ENCODE measurements at regions not wholly inside any gene's neighbourhood (a gene's known extent, or its start where the extent isn't known, plus 50 kb on each side); places are given as distances from the start of the nearest gene placed in this dataset.
"Not testable (repeated sequence)": the region's sequence is repeated elsewhere in the genome, so short reads cannot be mapped to it uniquely, and the experiment has no call there.

GRCh38 chr5:174533751-174534241 lies 190.6 kb upstream of the MSX2 start:
- Histone ChIP-seq H3K27me3 (no peaks in the 10 kb centered on the region), H3K9me3 (no peaks in the 10 kb centered on the region), H3K36me3 (no peaks in the 10 kb centered on the region), H3K27ac (no peak overlapping the region), H3K4me1 (no peaks in the 10 kb centered on the region), H3K4me3 (no peak overlapping the region)
- no peak for TF ChIP-seq POLR2A (IDR thresholded peaks at IDR 0.05)
- no peak for TF ChIP-seq POLR2AphosphoS5 (IDR thresholded peaks at IDR 0.05)
- no peak for TF ChIP-seq CTCF (IDR thresholded peaks at IDR 0.05)
- intact Hi-C loops (cut with DNase I; ENCODE audit: low total_unique reads): no loop called here
- no peak for DNase-seq (ENCODE audit: low spot score in 2 of 2)

GRCh38 chr5:174535669-174536068 lies 188.7 kb upstream of the MSX2 start:
- no peak for TF ChIP-seq POLR2A (IDR thresholded peaks at IDR 0.05)
- TF ChIP-seq CTCF (IDR thresholded peaks at IDR 0.05): no peak
- TF ChIP-seq POLR2AphosphoS5 (IDR thresholded peaks at IDR 0.05): no peak
- Histone ChIP-seq H3K27ac (no peak overlapping the region), H3K27me3 (no peaks in the 10 kb centered on the region), H3K9me3 (no peaks in the 10 kb centered on the region), H3K4me1 (no peaks in the 10 kb centered on the region), H3K36me3 (no peaks in the 10 kb centered on the region), H3K4me3 (no peak overlapping the region)
- DNase-seq (ENCODE audit: low spot score in 2 of 2): no peak
- intact Hi-C loops (cut with DNase I; ENCODE audit: low total_unique reads): no loop called here

- H3K9me3 ChIP-seq; H3K27ac ChIP-seq; H3K36me3 ChIP-seq; H3K27me3 ChIP-seq; DNase-seq (ENCODE audit: low spot score in 2 of 2); H3K4me3 ChIP-seq; intact Hi-C loops (cut with DNase I; ENCODE audit: low total_unique reads); H3K4me1 ChIP-seq: not testable (repeated sequence)
These were observed 184.6 kb upstream of the MSX2 start for GRCh38 chr5:174539823-174540222.

- no peaks in the 10 kb centered on the region for H3K36me3 ChIP-seq
- intact Hi-C loops (cut with DNase I; ENCODE audit: low total_unique reads): no loop called here
- no peak for TF ChIP-seq POLR2AphosphoS5 (IDR thresholded peaks at IDR 0.05)
- TF ChIP-seq POLR2A (IDR thresholded peaks at IDR 0.05): no peak
- TF ChIP-seq CTCF (IDR thresholded peaks at IDR 0.05): no peak
These were observed 182.3 kb upstream of the MSX2 start for GRCh38 chr5:174542037-174542436.

GRCh38 chr5:174542471-174542870 lies 181.9 kb upstream of the MSX2 start:
- no peaks in the 10 kb centered on the region for H3K27me3 ChIP-seq
- no peak for TF ChIP-seq POLR2A (IDR thresholded peaks at IDR 0.05)
- TF ChIP-seq POLR2AphosphoS5 (IDR thresholded peaks at IDR 0.05): no peak
- no peak for TF ChIP-seq CTCF (IDR thresholded peaks at IDR 0.05)
- no peak overlapping the region for H3K27ac ChIP-seq
- H3K4me1 ChIP-seq: no peaks in the 10 kb centered on the region
- H3K36me3 ChIP-seq: no peaks in the 10 kb centered on the region
- no peak for DNase-seq (ENCODE audit: low spot score in 2 of 2)
- no peaks in the 10 kb centered on the region for H3K9me3 ChIP-seq
- intact Hi-C loops (cut with DNase I; ENCODE audit: low total_unique reads): no loop called here
- H3K4me3 ChIP-seq: no peak overlapping the region

More at GRCh38 chr5:174542037-174542436, 182.3 kb upstream of the MSX2 start:
- no peaks in the 10 kb centered on the region for H3K4me1 ChIP-seq
- DNase-seq (ENCODE audit: low spot score in 2 of 2): no peak
- H3K27me3 ChIP-seq: no peaks in the 10 kb centered on the region
- no peak overlapping the region for H3K27ac ChIP-seq
- no peaks in the 10 kb centered on the region for H3K9me3 ChIP-seq
- H3K4me3 ChIP-seq: no peak overlapping the region

- H3K4me1 ChIP-seq: no peaks in the 10 kb centered on the region
- no peaks in the 10 kb centered on the region for H3K36me3 ChIP-seq
- TF ChIP-seq POLR2A (IDR thresholded peaks at IDR 0.05) (no peak), CTCF (IDR thresholded peaks at IDR 0.05) (no peak), POLR2AphosphoS5 (IDR thresholded peaks at IDR 0.05) (no peak)
- DNase-seq (ENCODE audit: low spot score in 2 of 2): no peak
- intact Hi-C loops (cut with DNase I; ENCODE audit: low total_unique reads): no loop called here
- no peak overlapping the region for H3K27ac ChIP-seq
- H3K9me3 ChIP-seq: no peaks in the 10 kb centered on the region
- H3K4me3 ChIP-seq: no peak overlapping the region
- no peaks in the 10 kb centered on the region for H3K27me3 ChIP-seq
These were observed 178.5 kb upstream of the MSX2 start for GRCh38 chr5:174545926-174546325.
